A549 (cell line): ENCODE measurements at regions not wholly inside any gene's neighbourhood (a gene's known extent, or its start where the extent isn't known, plus 50 kb on each side); places are given as distances from the start of the nearest gene placed in this dataset.

Experiments
- ATAC-seq, 2 experiments: fragments of 200-7000 bp in 1 of 2; fragments of >200 bp in 1 of 2; cut with Nextera tagmentation in 1 of 2; cut with Tn5 transposase in 1 of 2; 3 replicates each; pipeline versions ENCODE4 v1.8.0 to v1.9.1; 2018 to 2020; ENCODE audit warnings: mild to moderate bottlenecking in 1 of 2, moderate library complexity in 1 of 2
- CTCF ChIA-PET: fragments of 300-600 bp; sonication (Branson Sonifier 250); formaldehyde crosslinking; extraction: SDS; loops from one replicate; lab custom pipeline; 2021; ENCODE audit warnings: antibody characterized with exemption, inconsistent platforms; lab: Yijun Ruan, JAX
- POLR2A ChIA-PET: fragments of 350-600 bp; formaldehyde crosslinking; extraction: SDS; loops from one replicate; lab custom pipeline; 2021; ENCODE audit warnings: antibody characterized with exemption, inconsistent platforms; lab: Yijun Ruan, JAX
- DNase-seq, 2 experiments: peaks; one replicate each; pipeline versions ENCODE4 v3.0.0 to v3.0.0-alpha.2; 2011 to 2016; ENCODE audit warnings: low read depth in 1 of 2, low spot score in 1 of 2
- FAIRE-seq: peaks from 2 replicates; lab custom pipeline; 2011; peaks lifted over from hg19 to GRCh38; lab: Jason Lieb, UNC
- H3K27ac ChIP-seq, 2 experiments: fragments of >200 bp; sonication (Bioruptor Twin); formaldehyde crosslinking; 3 replicates each; pipeline ENCODE4 v1.5.1; 2016 to 2017
- H3K4me1 ChIP-seq: fragments of >200 bp; sonication (Bioruptor Twin); formaldehyde crosslinking; 3 replicates; pipeline ENCODE4 v1.6.1; 2016
- H3K4me2 ChIP-seq: fragments of >200 bp; sonication (Bioruptor Twin); formaldehyde crosslinking; 3 replicates; pipeline ENCODE4 v1.6.1; 2016
- H3K4me3 ChIP-seq: fragments of >200 bp; sonication (Bioruptor Twin); formaldehyde crosslinking; 3 replicates; pipeline ENCODE4 v1.5.1; 2016
- H3K9me3 ChIP-seq: fragments of >200 bp; sonication (Bioruptor Twin); formaldehyde crosslinking; 3 replicates; pipeline ENCODE4 v1.6.1; 2016
- BCL3 ChIP-seq: fragments of >200 bp; sonication (Bioruptor Twin); formaldehyde crosslinking; IDR thresholded peaks from 3 replicates; pipeline ENCODE4 v1.6.1; 2016
- CBX2 ChIP-seq: fragments of 200-600 bp; sonication (generic); IDR thresholded peaks from 2 replicates; pipeline ENCODE4 v1.6.1; 2016; ENCODE audit warnings: low read depth, mild to moderate bottlenecking, borderline replicate concordance
- CHD4 ChIP-seq: fragments of 200-600 bp; sonication (generic); IDR thresholded peaks from 2 replicates; pipeline ENCODE4 v1.6.1; 2016; ENCODE audit warnings: antibody characterized with exemption, mild to moderate bottlenecking, borderline replicate concordance
- CTCF ChIP-seq: fragments of >200 bp; sonication (Bioruptor Twin); formaldehyde crosslinking; IDR thresholded peaks from 3 replicates; pipeline ENCODE4 v1.5.1; 2016
- EP300 ChIP-seq, 2 experiments: fragments of >200 bp; sonication (Bioruptor Twin); formaldehyde crosslinking; IDR thresholded peaks; 2 replicates in 1 of 2; 3 replicates in 1 of 2; pipeline ENCODE4 v1.6.1; 2016 to 2017
- FOSL2 ChIP-seq, 2 experiments: fragments of 450-650 bp in 1 of 2; fragments of >200 bp in 1 of 2; sonication (Bioruptor Twin) in 1 of 2; formaldehyde crosslinking; IDR thresholded peaks; 2 replicates each; pipeline versions ENCODE4 v1.5.0 to v1.6.1; 2016 to 2020; ENCODE audit warnings: mild to moderate bottlenecking in 1 of 2, moderate library complexity in 1 of 2
- HOXB5 ChIP-seq: fragments of 250-450 bp; sonication (Bioruptor Pico); IDR thresholded peaks from 2 replicates; pipeline ENCODE4 v1.5.0; 2020; ENCODE audit warnings: mild to moderate bottlenecking, moderate library complexity
- JUNB ChIP-seq: fragments of >200 bp; sonication (Bioruptor Twin); formaldehyde crosslinking; IDR thresholded peaks from 2 replicates; pipeline ENCODE4 v1.6.1; 2016
- KDM1A ChIP-seq: fragments of 200-600 bp; sonication (generic); IDR thresholded peaks from 2 replicates; pipeline ENCODE4 v1.6.1; 2016; ENCODE audit warnings: low read depth, mild to moderate bottlenecking
- NPAS2 ChIP-seq: fragments of 250-450 bp; sonication (Bioruptor Pico); IDR thresholded peaks from 2 replicates; pipeline ENCODE4 v1.8.0; 2022; ENCODE audit warnings: mild to moderate bottlenecking, moderate library complexity, borderline replicate concordance
- RAD21 ChIP-seq, 2 experiments: fragments of >200 bp in 1 of 2; sonication (Bioruptor Twin) in 1 of 2; formaldehyde crosslinking in 1 of 2; IDR thresholded peaks in 1 of 2; conservative IDR thresholded peaks in 1 of 2; 2 replicates in 1 of 2; 3 replicates in 1 of 2; pipeline ENCODE4 v1.6.1; 2012 to 2018; ENCODE audit warnings: inconsistent platforms in 1 of 2
- RARB ChIP-seq: fragments of 250-450 bp; sonication (Bioruptor Pico); IDR thresholded peaks from 2 replicates; pipeline ENCODE4 v1.8.0; 2021; ENCODE audit warnings: mild to moderate bottlenecking, moderate library complexity
- RCOR1 ChIP-seq: fragments of 150-350 bp; IDR thresholded peaks from 2 replicates; pipeline ENCODE4 v1.6.1; 2014; ENCODE audit warnings: antibody characterized with exemption, low read length, low read depth
- REST ChIP-seq: fragments of 200-600 bp; sonication (generic); IDR thresholded peaks from 2 replicates; pipeline ENCODE4 v1.6.1; 2016; ENCODE audit warnings: antibody characterized with exemption, mild to moderate bottlenecking, moderate library complexity
- SMC3 ChIP-seq: fragments of >200 bp; sonication (Bioruptor Twin); formaldehyde crosslinking; IDR thresholded peaks from 3 replicates; pipeline ENCODE4 v1.6.1; 2018; ENCODE audit warnings: inconsistent platforms
- TFCP2L1 ChIP-seq: fragments of 250-450 bp; sonication (Bioruptor Pico); IDR thresholded peaks from 2 replicates; pipeline ENCODE4 v1.5.0; 2021; ENCODE audit warnings: mild to moderate bottlenecking
- USF2 ChIP-seq: fragments of 450-650 bp; IDR thresholded peaks from 2 replicates; pipeline ENCODE4 v1.6.1; 2014; ENCODE audit warnings: antibody characterized with exemption
- WGBS: methylation state at CpG from one replicate; pipeline ENCODE4 v1.1.6; 2017; ENCODE audit errors: missing lambda C conversion rate; 5-methylcytosine and 5-hydroxymethylcytosine counted together
- TF ChIP-seq, protein P1 (sequence below): IDR thresholded peaks from 2 replicates; pipeline ENCODE4 v1.6.1; 2012
- TF ChIP-seq, protein P2 (sequence below): fragments of 150-350 bp; IDR thresholded peaks from 2 replicates; pipeline ENCODE4 v1.6.1; 2014; ENCODE audit warnings: low read depth, mild to moderate bottlenecking, low read length
- TF ChIP-seq, protein P3 (sequence below): IDR thresholded peaks from 2 replicates; pipeline ENCODE4 v1.6.1; 2012

DNA sequence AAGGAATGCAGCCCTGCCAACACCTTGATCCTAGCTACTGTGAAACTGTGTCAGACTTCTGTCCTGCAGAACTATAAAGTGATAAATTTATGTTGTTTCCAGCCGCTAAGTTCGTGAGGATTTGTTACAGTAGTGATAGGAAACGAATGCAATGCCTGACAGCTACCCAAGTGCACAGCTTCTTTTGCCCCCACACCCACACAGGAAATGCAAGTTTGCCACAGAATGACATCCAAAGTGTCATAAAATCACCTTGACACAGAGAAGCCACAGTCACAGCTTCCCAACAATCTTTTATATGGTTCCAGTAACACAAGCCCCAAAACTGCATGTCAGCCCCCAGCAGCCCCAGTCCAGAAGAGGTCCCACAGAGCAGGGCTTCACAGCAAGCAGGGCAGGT, 216.9 kb upstream of the S100G start:
- CTCF ChIA-PET: interaction anchor here (1.6 kb wide), 2 partner anchors 11 to 238 kb away, joined by 3 to 5 read pairs; no protein-coding TSS in a partner anchor

GRCh38 chrX:16435399-16435986, 214.5 kb upstream of the S100G start:
- Histone ChIP-seq H3K4me2 (no peak overlapping the region), H3K4me3 (no peak overlapping the region), H3K27ac (no peak overlapping the region), H3K4me1 (no peaks in the 10 kb centered on the region), H3K9me3 (no peaks in the 10 kb centered on the region)
- ChIA-PET CTCF (interaction anchor here (0.6 to 2.7 kb wide), 11 partner anchors 7 to 229 kb away, joined by 3 to 16 read pairs (median 4); no protein-coding TSS in a partner anchor), POLR2A (no interaction called here)
- no peak for FAIRE-seq
- ATAC-seq: no peak
- 40% methylated on average over 2 of the region's 2 CpGs for WGBS
- TF ChIP-seq HOXB5 (CRISPR knock-in tag): no peak
- no peak for TF ChIP-seq KDM1A
- TF ChIP-seq FOSL2 (IDR thresholded peaks at IDR 0.05): no peak
- TF ChIP-seq FOSL2 (CRISPR knock-in tag; IDR thresholded peaks at IDR 0.05): no peak
- no peak for TF ChIP-seq RAD21 (conservative IDR thresholded peaks at IDR 0.05 in 1 of 2, IDR thresholded peaks at IDR 0.05 in 1 of 2)
- DNase-seq: no peak

More for the DNA sequence above, 216.9 kb upstream of the S100G start:
- no peak overlapping the region for H3K27ac ChIP-seq
- TF ChIP-seq BCL3 (no peak), NPAS2 (CRISPR knock-in tag) (no peak), USF2 (no peak), JUNB (no peak), RCOR1 (no peak), TFCP2L1 (CRISPR knock-in tag) (no peak)
- TF ChIP-seq, protein P1, sequence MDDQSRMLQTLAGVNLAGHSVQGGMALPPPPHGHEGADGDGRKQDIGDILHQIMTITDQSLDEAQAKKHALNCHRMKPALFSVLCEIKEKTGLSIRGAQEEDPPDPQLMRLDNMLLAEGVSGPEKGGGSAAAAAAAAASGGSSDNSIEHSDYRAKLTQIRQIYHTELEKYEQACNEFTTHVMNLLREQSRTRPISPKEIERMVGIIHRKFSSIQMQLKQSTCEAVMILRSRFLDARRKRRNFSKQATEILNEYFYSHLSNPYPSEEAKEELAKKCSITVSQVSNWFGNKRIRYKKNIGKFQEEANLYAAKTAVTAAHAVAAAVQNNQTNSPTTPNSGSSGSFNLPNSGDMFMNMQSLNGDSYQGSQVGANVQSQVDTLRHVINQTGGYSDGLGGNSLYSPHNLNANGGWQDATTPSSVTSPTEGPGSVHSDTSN: no peak
- H3K4me2 ChIP-seq: no peak overlapping the region
- H3K9me3 ChIP-seq: no peaks in the 10 kb centered on the region
- no peaks in the 10 kb centered on the region for H3K4me1 ChIP-seq
- ATAC-seq (no peak), DNase-seq (no peak), FAIRE-seq (no peak)
- 52% methylated on average over 3 of the region's 3 CpGs for WGBS
- no peak overlapping the region for H3K4me3 ChIP-seq
- POLR2A ChIA-PET: no interaction called here

DNA sequence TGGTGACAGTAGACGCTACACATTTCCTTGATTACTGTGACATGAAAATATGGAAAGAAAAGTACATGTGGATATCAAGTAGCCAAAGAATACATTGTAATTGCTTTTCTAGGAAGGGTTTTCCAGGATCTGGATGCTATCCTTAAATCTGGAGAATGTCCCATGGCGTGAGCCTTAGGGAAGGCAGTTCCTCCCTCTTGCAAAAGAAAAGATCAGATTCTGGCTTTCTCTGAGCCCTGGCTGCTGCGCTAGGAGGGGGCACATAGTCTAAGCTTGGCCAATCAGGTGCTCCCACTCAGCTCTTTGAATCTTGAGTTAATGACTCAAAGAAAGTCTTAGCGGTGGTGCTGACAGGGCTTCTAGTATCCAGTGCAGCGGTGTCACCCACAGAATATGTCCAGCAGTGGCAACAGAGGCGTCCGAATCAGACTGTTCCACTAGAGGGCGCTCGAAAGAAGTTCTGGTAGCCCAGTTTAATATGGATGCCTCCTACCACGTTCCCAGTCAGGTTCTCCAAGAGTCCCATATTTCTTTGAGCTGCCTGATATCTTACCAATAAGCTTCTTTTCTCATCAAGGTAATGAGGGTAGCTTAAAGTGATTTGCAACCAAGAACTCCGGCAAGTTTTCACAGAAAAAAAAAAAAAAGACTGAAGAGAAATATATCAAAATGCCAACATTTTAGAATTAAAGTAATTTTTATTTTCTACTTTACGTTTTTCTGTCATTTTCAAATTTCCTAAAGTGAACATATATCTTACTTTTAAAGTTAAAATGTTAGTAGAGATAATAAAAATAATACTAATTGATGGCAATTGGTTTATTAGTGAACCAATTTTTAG, 213.4 kb upstream of the S100G start:
- ATAC-seq: peak; percentile 98 to 100
- WGBS: 20% methylated on average over 12 of the region's 12 CpGs
- ChIA-PET CTCF (interaction anchor here (0.6 to 2.7 kb wide), 45 partner anchors 8 to 1098 kb away, joined by 3 to 16 read pairs (median 3); no protein-coding TSS in a partner anchor), POLR2A (no interaction called here)
- Histone ChIP-seq H3K4me1 (no peaks in the 10 kb centered on the region), H3K4me3 (no peak overlapping the region), H3K4me2 (peak overlapping the region; percentile 47; the same call in 2 of the 3 replicates), H3K27ac (no peak overlapping the region), H3K9me3 (no peaks in the 10 kb centered on the region)
- peak; percentile 35 to 70 for DNase-seq
- FAIRE-seq: peak; percentile 80
- TF ChIP-seq SMC3 (peak; percentile 67), EP300 (IDR thresholded peaks at IDR 0.05) (no peak), CHD4 (no peak), RARB (CRISPR knock-in tag) (no peak), CBX2 (no peak), CTCF (peak; percentile 69), REST (no peak)
- TF ChIP-seq, protein P2, sequence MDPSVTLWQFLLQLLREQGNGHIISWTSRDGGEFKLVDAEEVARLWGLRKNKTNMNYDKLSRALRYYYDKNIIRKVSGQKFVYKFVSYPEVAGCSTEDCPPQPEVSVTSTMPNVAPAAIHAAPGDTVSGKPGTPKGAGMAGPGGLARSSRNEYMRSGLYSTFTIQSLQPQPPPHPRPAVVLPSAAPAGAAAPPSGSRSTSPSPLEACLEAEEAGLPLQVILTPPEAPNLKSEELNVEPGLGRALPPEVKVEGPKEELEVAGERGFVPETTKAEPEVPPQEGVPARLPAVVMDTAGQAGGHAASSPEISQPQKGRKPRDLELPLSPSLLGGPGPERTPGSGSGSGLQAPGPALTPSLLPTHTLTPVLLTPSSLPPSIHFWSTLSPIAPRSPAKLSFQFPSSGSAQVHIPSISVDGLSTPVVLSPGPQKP: no peak
- TF ChIP-seq, protein P3, sequence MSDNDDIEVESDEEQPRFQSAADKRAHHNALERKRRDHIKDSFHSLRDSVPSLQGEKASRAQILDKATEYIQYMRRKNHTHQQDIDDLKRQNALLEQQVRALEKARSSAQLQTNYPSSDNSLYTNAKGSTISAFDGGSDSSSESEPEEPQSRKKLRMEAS: no peak
